C4-2B (cell line): ENCODE measurements at regions not wholly inside any gene's neighbourhood (a gene's known extent, or its start where the extent isn't known, plus 50 kb on each side); places are given as distances from the start of the nearest gene placed in this dataset.

Experiments used
- ZFX ChIP-seq: fragments of 450-650 bp; IDR thresholded peaks from 2 replicates; pipeline ENCODE4 v1.6.1; 2017
- TF ChIP-seq, protein P1 (sequence below): fragments of 450-650 bp; conservative IDR thresholded peaks from 2 replicates; pipeline ENCODE4 v1.5.1; 2017; ENCODE audit warnings: mild to moderate bottlenecking

DNA sequence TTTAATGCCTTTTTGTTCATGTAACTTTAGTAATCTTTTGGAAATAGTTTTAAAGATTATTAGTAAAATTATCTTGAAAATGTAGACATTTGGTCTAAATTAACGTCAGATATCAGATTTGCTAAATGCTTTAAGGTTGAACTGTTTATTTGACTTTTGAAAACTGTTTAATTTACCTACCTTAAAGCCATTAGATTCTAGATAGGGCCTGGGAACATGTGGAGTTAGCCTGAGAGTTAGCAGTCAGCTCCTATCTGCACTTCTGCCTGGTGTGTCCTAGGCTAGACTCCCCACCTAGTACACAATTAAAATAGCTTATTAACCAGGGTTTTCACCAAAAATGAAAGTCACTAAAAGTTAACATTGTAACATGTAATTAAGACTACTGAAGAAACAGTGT, 53.7 kb upstream of the CFAP20DC start:
- TF ChIP-seq, protein P1, sequence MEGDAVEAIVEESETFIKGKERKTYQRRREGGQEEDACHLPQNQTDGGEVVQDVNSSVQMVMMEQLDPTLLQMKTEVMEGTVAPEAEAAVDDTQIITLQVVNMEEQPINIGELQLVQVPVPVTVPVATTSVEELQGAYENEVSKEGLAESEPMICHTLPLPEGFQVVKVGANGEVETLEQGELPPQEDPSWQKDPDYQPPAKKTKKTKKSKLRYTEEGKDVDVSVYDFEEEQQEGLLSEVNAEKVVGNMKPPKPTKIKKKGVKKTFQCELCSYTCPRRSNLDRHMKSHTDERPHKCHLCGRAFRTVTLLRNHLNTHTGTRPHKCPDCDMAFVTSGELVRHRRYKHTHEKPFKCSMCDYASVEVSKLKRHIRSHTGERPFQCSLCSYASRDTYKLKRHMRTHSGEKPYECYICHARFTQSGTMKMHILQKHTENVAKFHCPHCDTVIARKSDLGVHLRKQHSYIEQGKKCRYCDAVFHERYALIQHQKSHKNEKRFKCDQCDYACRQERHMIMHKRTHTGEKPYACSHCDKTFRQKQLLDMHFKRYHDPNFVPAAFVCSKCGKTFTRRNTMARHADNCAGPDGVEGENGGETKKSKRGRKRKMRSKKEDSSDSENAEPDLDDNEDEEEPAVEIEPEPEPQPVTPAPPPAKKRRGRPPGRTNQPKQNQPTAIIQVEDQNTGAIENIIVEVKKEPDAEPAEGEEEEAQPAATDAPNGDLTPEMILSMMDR, result no peak
- TF ChIP-seq ZFX, result no peak
